IMR-90 (cell line): ENCODE measurements at regions not wholly inside any gene's neighbourhood (a gene's known extent, or its start where the extent isn't known, plus 50 kb on each side); places are given as distances from the start of the nearest gene placed in this dataset.

ENCODE experiments used
- ATAC-seq: fragments of 200-7000 bp; cut with Tn5 transposase; 2 replicates; pipeline ENCODE4 v1.9.1; 2020; ENCODE audit warnings: low read depth, mild to moderate bottlenecking, moderate library complexity
- BruUV-seq: library from RNA; stranded (reverse); fragments of 400-500 nt; replicated peaks from 2 replicates; lab custom pipeline; 2021; lab: Mats Ljungman, UMichigan
- CTCF ChIA-PET: fragments of 300-600 bp; formaldehyde crosslinking; extraction: SDS; loops from one replicate; lab custom pipeline; 2021; ENCODE audit warnings: antibody characterized with exemption; lab: Yijun Ruan, JAX
- POLR2A ChIA-PET: fragments of 300-600 bp; sonication (Branson Sonifier 250); formaldehyde crosslinking; loops from one replicate; lab custom pipeline; 2022; ENCODE audit warnings: antibody characterized with exemption; ENCODE audit not compliant: unreplicated experiment; lab: Charles Lee
- DNase-seq: peaks from one replicate; pipeline ENCODE4 v3.0.0; 2013
- H2AFZ ChIP-seq: replicated peaks from 2 replicates; pipeline ENCODE3; 2013; ENCODE audit warnings: low read length, mild to moderate bottlenecking; ENCODE audit not compliant: poor library complexity
- H2AK5ac ChIP-seq: 2 replicates; pipeline ENCODE4 v1.6.1; 2013; ENCODE audit warnings: low read depth, low read length, inconsistent platforms
- H2AK9ac ChIP-seq: replicated peaks from 2 replicates; pipeline ENCODE3; 2013; ENCODE audit warnings: mild to moderate bottlenecking, low read depth, low read length, moderate library complexity; ENCODE audit not compliant: poor library complexity
- H2BK120ac ChIP-seq: 2 replicates; pipeline ENCODE4 v1.6.1; 2013; ENCODE audit warnings: low read depth, low read length, inconsistent platforms
- H2BK15ac ChIP-seq: 3 replicates; pipeline ENCODE4 v1.6.1; 2013; ENCODE audit warnings: low read depth, low read length, inconsistent platforms
- H2BK20ac ChIP-seq: 2 replicates; pipeline ENCODE4 v1.6.1; 2013; ENCODE audit warnings: low read depth, mild to moderate bottlenecking, inconsistent platforms, low read length, moderate library complexity
- H2BK5ac ChIP-seq: 2 replicates; pipeline ENCODE4 v1.6.1; 2013; ENCODE audit warnings: mild to moderate bottlenecking, low read depth, low read length, inconsistent platforms; ENCODE audit not compliant: poor library complexity, severe bottlenecking
- H3K14ac ChIP-seq: replicated peaks from 2 replicates; pipeline ENCODE4 v1.6.1; 2013; ENCODE audit warnings: low read depth, low read length, inconsistent platforms
- H3K18ac ChIP-seq: 2 replicates; pipeline ENCODE4 v1.6.1; 2013; ENCODE audit warnings: low read depth, low read length, control low read depth
- H3K23ac ChIP-seq: 2 replicates; pipeline ENCODE4 v1.6.1; 2013; ENCODE audit warnings: low read depth, low read length, inconsistent platforms
- H3K27ac ChIP-seq: 2 replicates; pipeline ENCODE4 v1.5.1; 2013; ENCODE audit warnings: mild to moderate bottlenecking, control low read depth, low read length; ENCODE audit not compliant: insufficient read depth
- H3K27me3 ChIP-seq: 2 replicates; pipeline ENCODE4 v1.6.1; 2013; ENCODE audit warnings: low read length; ENCODE audit not compliant: control insufficient read depth, insufficient read depth
- H3K36me3 ChIP-seq: 2 replicates; pipeline ENCODE4 v1.6.1; 2013; ENCODE audit warnings: low read length, mixed read lengths; ENCODE audit not compliant: control insufficient read depth, insufficient read depth
- H3K4ac ChIP-seq: 2 replicates; pipeline ENCODE4 v1.6.1; 2013; ENCODE audit warnings: low read depth, low read length, inconsistent platforms
- H3K4me1 ChIP-seq: 2 replicates; pipeline ENCODE4 v1.6.1; 2013; ENCODE audit warnings: low read length, mixed read lengths; ENCODE audit not compliant: control insufficient read depth, insufficient read depth
- H3K4me2 ChIP-seq: 2 replicates; pipeline ENCODE4 v1.6.1; 2013; ENCODE audit warnings: low read depth, mild to moderate bottlenecking, control low read depth, low read length, moderate library complexity
- H3K4me3 ChIP-seq: 2 replicates; pipeline ENCODE4 v1.5.1; 2013; ENCODE audit warnings: low read depth, mild to moderate bottlenecking, control low read depth, low read length, moderate library complexity; ENCODE audit not compliant: insufficient read depth
- H3K56ac ChIP-seq: 2 replicates; pipeline ENCODE4 v1.6.1; 2013; ENCODE audit warnings: low read length, inconsistent platforms; ENCODE audit not compliant: insufficient read depth; ENCODE audit errors: extremely low read depth
- H3K79me1 ChIP-seq, 2 experiments: 2 replicates each; pipeline ENCODE4 v1.6.1; 2013; ENCODE audit warnings: low read length in 2 of 2, inconsistent platforms in 1 of 2, low read depth in 1 of 2
- H3K9ac ChIP-seq: 2 replicates; pipeline ENCODE4 v1.6.1; 2013; ENCODE audit warnings: low read depth, low read length, control low read depth
- H3K9me1 ChIP-seq: 2 replicates; pipeline ENCODE4 v1.6.1; 2013; ENCODE audit warnings: low read length, inconsistent platforms; ENCODE audit not compliant: insufficient read depth
- H3K9me3 ChIP-seq: 2 replicates; pipeline ENCODE4 v1.6.1; 2013; ENCODE audit warnings: low read length; ENCODE audit not compliant: control insufficient read depth, insufficient read depth
- H4K20me1 ChIP-seq: 2 replicates; pipeline ENCODE4 v1.6.1; 2013; ENCODE audit warnings: low read length, inconsistent platforms; ENCODE audit not compliant: insufficient read depth
- H4K5ac ChIP-seq: 2 replicates; pipeline ENCODE4 v1.6.1; 2013; ENCODE audit warnings: mild to moderate bottlenecking, low read depth, low read length, control low read depth
- H4K8ac ChIP-seq, 2 experiments: 2 replicates each; pipeline ENCODE4 v1.6.1; 2013; ENCODE audit warnings: low read depth in 2 of 2, low read length in 2 of 2, control low read depth in 1 of 2, inconsistent platforms in 1 of 2
- H4K91ac ChIP-seq: 2 replicates; pipeline ENCODE4 v1.6.1; 2013; ENCODE audit warnings: low read depth, low read length, inconsistent platforms; ENCODE audit not compliant: insufficient read depth
- CEBPB ChIP-seq: IDR thresholded peaks from 2 replicates; pipeline ENCODE4 v1.6.1; 2012; ENCODE audit warnings: low read depth, low read length, improper control_type of control experiment
- CHD1 ChIP-seq: IDR thresholded peaks from 2 replicates; pipeline ENCODE4 v1.6.1; 2012; ENCODE audit warnings: low read depth, low read length, improper control_type of control experiment
- ELK1 ChIP-seq: fragments of 150-350 bp; IDR thresholded peaks from 2 replicates; pipeline ENCODE4 v1.6.1; 2016; ENCODE audit warnings: low read depth, mild to moderate bottlenecking, low read length, moderate library complexity, borderline replicate concordance
- FOS ChIP-seq: fragments of 150-350 bp; IDR thresholded peaks from 2 replicates; pipeline ENCODE4 v1.6.1; 2016; ENCODE audit warnings: low read depth, low read length
- POLR2A ChIP-seq: IDR thresholded peaks from 2 replicates; pipeline ENCODE4 v1.6.1; 2012; ENCODE audit warnings: mild to moderate bottlenecking, low read depth, low read length
- RCOR1 ChIP-seq: IDR thresholded peaks from 2 replicates; pipeline ENCODE4 v1.6.1; 2012; ENCODE audit warnings: mild to moderate bottlenecking, low read length, improper control_type of control experiment; ENCODE audit not compliant: insufficient replicate concordance
- SMC3 ChIP-seq: fragments of 150-350 bp; IDR thresholded peaks from 2 replicates; pipeline ENCODE4 v1.6.1; 2016; ENCODE audit warnings: low read depth, mild to moderate bottlenecking, antibody characterized with exemption, low read length, moderate library complexity
- USF2 ChIP-seq: fragments of 150-350 bp; IDR thresholded peaks from 2 replicates; pipeline ENCODE4 v1.6.1; 2017; ENCODE audit warnings: mild to moderate bottlenecking, antibody characterized with exemption, low read length, low read depth
- WGBS, 2 experiments: methylation state at CpG; one replicate each; pipeline versions ENCODE4 v1.1.5 to v1.1.7; 2013; ENCODE audit warnings: missing lambda C conversion rate in 2 of 2; ENCODE audit not compliant: insufficient read length in 1 of 2; ENCODE audit errors: extremely low coverage in 2 of 2; 5-methylcytosine and 5-hydroxymethylcytosine counted together
- dilution Hi-C: fragments of 300-500 bp; cut with HindIII; formaldehyde crosslinking; loops from one replicate; pipeline ENCODE4 v1.14.3; 2018; ENCODE audit warnings: low sequenced_read_pairs; ENCODE audit not compliant: unreplicated experiment
- in situ Hi-C: fragments of 300-500 bp; cut with MboI; formaldehyde crosslinking; loops from 3 replicates; pipeline ENCODE4 v1.14.3; 2019; ENCODE audit warnings: low sequenced_read_pairs, inconsistent platforms, mixed read lengths
- intact Hi-C: fragments of 100-400 bp; cut with micrococcal nuclease; formaldehyde crosslinking; loops from 2 replicates; pipeline ENCODE4 v1.10.0; 2022

- H3K4me2 ChIP-seq = no peak overlapping the region
- no peak overlapping the region for H3K4me3 ChIP-seq
- no peak overlapping the region for H3K23ac ChIP-seq
- H3K4me1 ChIP-seq = no peaks in the 10 kb centered on the region
- peak; percentile 18; the same call in 1 of the 2 replicates for TF ChIP-seq CEBPB
- no peak for TF ChIP-seq POLR2A
- TF ChIP-seq RCOR1 = no peak
- no peak for TF ChIP-seq CHD1
- no peak for TF ChIP-seq FOS
- no peak for TF ChIP-seq USF2
- TF ChIP-seq SMC3 = no peak
- TF ChIP-seq ELK1 = no peak
- no peak overlapping the region for H3K9ac ChIP-seq
- no peak overlapping the region for H2BK15ac ChIP-seq
- H4K91ac ChIP-seq = no peak overlapping the region
- H3K4ac ChIP-seq = no peak overlapping the region
- H2AFZ ChIP-seq = no peak overlapping the region
- intact Hi-C loops = no loop called here
- no TSS peak for BruUV-seq
- ATAC-seq = no peak
- H4K5ac ChIP-seq = no peak overlapping the region
- H2BK120ac ChIP-seq = no peak overlapping the region
- H3K27ac ChIP-seq = no peak overlapping the region
- H3K14ac ChIP-seq = no peak overlapping the region
- no peak overlapping the region for H2BK20ac ChIP-seq
- no peaks in the 10 kb centered on the region for H3K27me3 ChIP-seq
- in situ Hi-C loops = no loop called here
- no peaks in the 10 kb centered on the region for H3K9me1 ChIP-seq
- H3K79me1 ChIP-seq = no peaks in the 10 kb centered on the region
- H3K36me3 ChIP-seq = no peaks in the 10 kb centered on the region
- no peak overlapping the region for H3K18ac ChIP-seq
- POLR2A ChIA-PET = no interaction called here
- CTCF ChIA-PET = no interaction called here
- no peak overlapping the region for H3K56ac ChIP-seq
- no peak overlapping the region for H2BK5ac ChIP-seq
- no peak for DNase-seq
- no peaks in the 10 kb centered on the region for H4K20me1 ChIP-seq
- no peak overlapping the region for H4K8ac ChIP-seq
- H2AK5ac ChIP-seq = no peak overlapping the region
- WGBS, 2 experiments = 89% methylated on average over 3 of the region's 10 CpGs; no CpG with 5 or more reads in 1 of the 2 experiments
- no peak overlapping the region for H2AK9ac ChIP-seq
- dilution Hi-C loops = no loop called here
- 0 out of 2 replicates have a peak, but pooled peaks cover 1% of the 10 kb centered on the region for H3K9me3 ChIP-seq
Observed at GRCh38 chr10:6327961-6328698, 125.4 kb downstream of the PFKFB3 start.
